H9 (cell line): ENCODE measurements at regions not wholly inside any gene's neighbourhood (a gene's known extent, or its start where the extent isn't known, plus 50 kb on each side); places are given as distances from the start of the nearest gene placed in this dataset.

ENCODE experiments used
- DNase-seq: peaks from one replicate; pipeline ENCODE4 v3.0.0-alpha.2; 2017
- H2AFZ ChIP-seq: one replicate; pipeline ENCODE4 v1.6.1; 2013; ENCODE audit warnings: mild to moderate bottlenecking, low read length, control low read depth, moderate library complexity
- H2AK5ac ChIP-seq: 2 replicates; pipeline ENCODE4 v1.6.1; 2013; ENCODE audit warnings: low read length, control low read depth, mixed read lengths; ENCODE audit not compliant: insufficient read length
- H2BK120ac ChIP-seq: one replicate; pipeline ENCODE4 v1.6.1; 2013; ENCODE audit warnings: low read depth, mild to moderate bottlenecking, low read length, control low read depth, inconsistent platforms; ENCODE audit not compliant: poor library complexity, severe bottlenecking
- H2BK12ac ChIP-seq: 2 replicates; pipeline ENCODE4 v1.6.1; 2013; ENCODE audit warnings: low read length, control low read depth, mixed read lengths, low read depth; ENCODE audit not compliant: insufficient read length
- H2BK15ac ChIP-seq: 2 replicates; pipeline ENCODE4 v1.6.1; 2013; ENCODE audit warnings: low read depth, low read length, control low read depth
- H2BK20ac ChIP-seq: one replicate; pipeline ENCODE4 v1.6.1; 2013; ENCODE audit warnings: low read depth, mild to moderate bottlenecking, low read length, control low read depth, inconsistent platforms; ENCODE audit not compliant: poor library complexity, severe bottlenecking
- H2BK5ac ChIP-seq: 2 replicates; pipeline ENCODE4 v1.6.1; 2013; ENCODE audit warnings: low read length, control low read depth, mixed read lengths; ENCODE audit not compliant: insufficient read length
- H3K14ac ChIP-seq: 2 replicates; pipeline ENCODE4 v1.6.1; 2013; ENCODE audit warnings: low read length, control low read depth; ENCODE audit not compliant: insufficient read depth
- H3K18ac ChIP-seq: 2 replicates; pipeline ENCODE4 v1.6.1; 2013; ENCODE audit warnings: low read depth, mild to moderate bottlenecking, mixed read lengths, low read length, control low read depth; ENCODE audit not compliant: insufficient read length
- H3K23ac ChIP-seq: 2 replicates; pipeline ENCODE4 v1.6.1; 2013; ENCODE audit warnings: low read length, control low read depth, mixed read lengths, low read depth; ENCODE audit not compliant: insufficient read length
- H3K23me2 ChIP-seq: 2 replicates; pipeline ENCODE4 v1.6.1; 2013; ENCODE audit warnings: low read depth, mild to moderate bottlenecking, mixed read lengths, low read length, control low read depth; ENCODE audit not compliant: insufficient read length, poor library complexity, severe bottlenecking
- H3K27ac ChIP-seq: 2 replicates; pipeline ENCODE4 v1.5.1; 2013; ENCODE audit warnings: low read length, control low read depth, mixed read lengths, low read depth; ENCODE audit not compliant: insufficient read length
- H3K27me3 ChIP-seq: 2 replicates; pipeline ENCODE4 v1.6.1; 2013; ENCODE audit warnings: low read length, control low read depth, inconsistent platforms; ENCODE audit not compliant: insufficient read depth
- H3K4ac ChIP-seq: 2 replicates; pipeline ENCODE4 v1.6.1; 2013; ENCODE audit warnings: low read depth, mild to moderate bottlenecking, control low read depth, inconsistent platforms, low read length, moderate library complexity
- H3K4me1 ChIP-seq: 2 replicates; pipeline ENCODE4 v1.6.1; 2013; ENCODE audit warnings: low read length, control low read depth, inconsistent platforms; ENCODE audit not compliant: insufficient read depth
- H3K4me2 ChIP-seq: 2 replicates; pipeline ENCODE4 v1.6.1; 2013; ENCODE audit warnings: low read length, control low read depth, mixed read lengths; ENCODE audit not compliant: insufficient read length, insufficient read depth
- H3K56ac ChIP-seq: 2 replicates; pipeline ENCODE4 v1.6.1; 2013; ENCODE audit warnings: low read depth, mild to moderate bottlenecking, mixed read lengths, low read length, control low read depth; ENCODE audit not compliant: insufficient read length
- H3K79me1 ChIP-seq: 2 replicates; pipeline ENCODE4 v1.6.1; 2013; ENCODE audit warnings: low read depth, mild to moderate bottlenecking, moderate library complexity, low read length, control low read depth, inconsistent platforms; ENCODE audit not compliant: insufficient read depth, poor library complexity, severe bottlenecking
- H3K79me2 ChIP-seq: 2 replicates; pipeline ENCODE4 v1.6.1; 2013; ENCODE audit warnings: low read length, control low read depth, inconsistent platforms; ENCODE audit not compliant: insufficient read depth
- H3K9ac ChIP-seq: 2 replicates; pipeline ENCODE4 v1.6.1; 2013; ENCODE audit warnings: low read length, control low read depth, mixed read lengths; ENCODE audit not compliant: insufficient read length; ENCODE audit errors: extremely low read depth
- H3K9me3 ChIP-seq: one replicate; pipeline ENCODE4 v1.6.1; 2013; ENCODE audit warnings: low read depth, low read length, inconsistent platforms; ENCODE audit not compliant: control insufficient read depth
- H3T11ph ChIP-seq: one replicate; pipeline ENCODE4 v1.6.1; 2013; ENCODE audit warnings: mild to moderate bottlenecking, low read length, control low read depth, inconsistent platforms
- H4K20me1 ChIP-seq: one replicate; pipeline ENCODE4 v1.6.1; 2013; ENCODE audit not compliant: control insufficient read depth, insufficient read length, insufficient read depth
- H4K5ac ChIP-seq: 2 replicates; pipeline ENCODE4 v1.6.1; 2013; ENCODE audit warnings: low read depth, mild to moderate bottlenecking, mixed read lengths, low read length, control low read depth; ENCODE audit not compliant: insufficient read length
- H4K8ac ChIP-seq: replicated peaks from 2 replicates; pipeline ENCODE4 v1.6.1; 2013; ENCODE audit warnings: low read length, control low read depth, mixed read lengths, low read depth; ENCODE audit not compliant: insufficient read length
- H4K91ac ChIP-seq: 2 replicates; pipeline ENCODE4 v1.6.1; 2013; ENCODE audit warnings: low read depth, mild to moderate bottlenecking, moderate library complexity, mixed read lengths, low read length, control low read depth; ENCODE audit not compliant: insufficient read length
- H3K27ac Mint-ChIP-seq, 3 experiments: 2 replicates in 2 of 3; 3 replicates in 1 of 3; pipeline ENCODE4 v1.8.0; 2020 to 2021; ENCODE audit warnings: mixed read lengths in 3 of 3, mild to moderate bottlenecking in 1 of 3, moderate library complexity in 1 of 3
- H3K27me3 Mint-ChIP-seq: 2 replicates; pipeline ENCODE4 v1.8.0; 2021; ENCODE audit warnings: low read depth, mild to moderate bottlenecking, moderate library complexity, mixed read lengths
- H3K36me3 Mint-ChIP-seq, 3 experiments: 2 replicates in 2 of 3; 3 replicates in 1 of 3; pipeline ENCODE4 v1.8.0; 2020 to 2021; ENCODE audit warnings: low read depth in 3 of 3, mixed read lengths in 3 of 3; ENCODE audit not compliant: insufficient read depth in 1 of 3
- H3K4me1 Mint-ChIP-seq, 2 experiments: 2 replicates each; pipeline ENCODE4 v1.8.0; 2020; ENCODE audit warnings: mixed read lengths in 2 of 2
- H3K4me3 Mint-ChIP-seq, 2 experiments: 2 replicates in 1 of 2; 3 replicates in 1 of 2; pipeline ENCODE4 v1.8.0; 2020 to 2021; ENCODE audit warnings: mild to moderate bottlenecking in 2 of 2, mixed read lengths in 2 of 2, moderate library complexity in 1 of 2
- H3K9me3 Mint-ChIP-seq, 2 experiments: 2 replicates in 1 of 2; 3 replicates in 1 of 2; pipeline ENCODE4 v1.8.0; 2020; ENCODE audit warnings: mild to moderate bottlenecking in 2 of 2, mixed read lengths in 2 of 2, moderate library complexity in 1 of 2
- CTCF ChIP-seq: fragments of 200-600 bp; sonication (generic); conservative IDR thresholded peaks from 3 replicates; pipeline ENCODE4 v1.8.0; 2021; ENCODE audit warnings: antibody characterized with exemption, mild to moderate bottlenecking
- WGBS: extraction: QIAGEN DNeasy Blood & Tissue Kit; methylation state at CpG from one replicate; pipeline ENCODE4 v1.1.7; 2013; ENCODE audit warnings: missing lambda C conversion rate, low lambda C conversion rate, mixed read lengths; ENCODE audit not compliant: insufficient read length; ENCODE audit errors: extremely low coverage; 5-methylcytosine and 5-hydroxymethylcytosine counted together

- Histone ChIP-seq H3K14ac (no peak overlapping the region), H3K4me1 (no peaks in the 10 kb centered on the region), H3K79me2 (no peaks in the 10 kb centered on the region), H4K5ac (no peak overlapping the region), H2BK15ac (no peak overlapping the region), H4K20me1 (no peaks in the 10 kb centered on the region), H3K23me2 (no peaks in the 10 kb centered on the region), H3K18ac (no peak overlapping the region), H3K4me2 (no peak overlapping the region), H4K91ac (no peak overlapping the region), H3K23ac (no peak overlapping the region), H4K8ac (no peak overlapping the region), H2BK20ac (no peak overlapping the region), H3T11ph (no peak overlapping the region), H3K56ac (no peak overlapping the region), H2BK5ac (no peak overlapping the region), H2AK5ac (no peak overlapping the region), H3K9ac (no peak overlapping the region), H2BK12ac (no peak overlapping the region), H2AFZ (no peak overlapping the region), H2BK120ac (no peak overlapping the region), H3K79me1 (no peaks in the 10 kb centered on the region), H3K4ac (no peak overlapping the region), H3K27me3 (no peaks in the 10 kb centered on the region), H3K9me3 (no peaks in the 10 kb centered on the region), H3K27ac (no peak overlapping the region)
- WGBS, result no CpG with 5 or more reads among the region's 1 CpG
- TF ChIP-seq CTCF, result no peak
- Mint-ChIP-seq H3K9me3 (no peaks in the 10 kb centered on the region), H3K4me1 (no peaks in the 10 kb centered on the region), H3K27ac (no peak overlapping the region), H3K36me3 (no peaks in the 10 kb centered on the region), H3K4me3 (no peak overlapping the region), H3K27me3 (no peaks in the 10 kb centered on the region; the same call in 1 of the 2 replicates)
- no peak for DNase-seq
These were observed 559.9 kb upstream of the ARPP21 start for GRCh38 chr3:35079403-35079802.
